Neutrophil (primary cell): ENCODE measurements at regions not wholly inside any gene's neighbourhood (a gene's known extent, or its start where the extent isn't known, plus 50 kb on each side); places are given as distances from the start of the nearest gene placed in this dataset.

Experiments
- H3K27ac ChIP-seq: fragments of 200-600 bp; sonication (generic); 2 replicates; pipeline ENCODE4 v1.5.1; 2016; ENCODE audit warnings: mild to moderate bottlenecking, moderate library complexity
- H3K27me3 ChIP-seq: fragments of 200-600 bp; sonication (generic); 2 replicates; pipeline ENCODE4 v1.6.0; 2016; ENCODE audit warnings: mild to moderate bottlenecking
- H3K36me3 ChIP-seq: fragments of 200-600 bp; sonication (generic); 2 replicates; pipeline ENCODE4 v1.5.1; 2017
- H3K4me1 ChIP-seq, 2 experiments: fragments of 200-600 bp in 1 of 2; sonication (generic) in 1 of 2; 1 replicate in 1 of 2; 2 replicates in 1 of 2; pipeline versions ENCODE4 v1.5.1 to v1.6.1; 2013 to 2016; ENCODE audit warnings: low read depth in 1 of 2, low read length in 1 of 2, mild to moderate bottlenecking in 1 of 2, moderate library complexity in 1 of 2; ENCODE audit not compliant: control insufficient read depth in 1 of 2, insufficient read depth in 1 of 2
- H3K4me3 ChIP-seq, 2 experiments: fragments of 200-600 bp in 1 of 2; sonication (generic) in 1 of 2; 1 replicate in 1 of 2; 2 replicates in 1 of 2; pipeline ENCODE4 v1.5.1; 2013 to 2016; ENCODE audit warnings: low read depth in 1 of 2, low read length in 1 of 2, mild to moderate bottlenecking in 1 of 2, moderate library complexity in 1 of 2
- H3K9me3 ChIP-seq: fragments of 200-600 bp; sonication (generic); 2 replicates; pipeline ENCODE4 v1.5.1; 2016
- TF ChIP-seq, protein P1 (sequence below): fragments of 200-600 bp; sonication (generic); IDR thresholded peaks from 2 replicates; pipeline ENCODE4 v1.5.1; 2016; ENCODE audit warnings: antibody characterized with exemption

DNA sequence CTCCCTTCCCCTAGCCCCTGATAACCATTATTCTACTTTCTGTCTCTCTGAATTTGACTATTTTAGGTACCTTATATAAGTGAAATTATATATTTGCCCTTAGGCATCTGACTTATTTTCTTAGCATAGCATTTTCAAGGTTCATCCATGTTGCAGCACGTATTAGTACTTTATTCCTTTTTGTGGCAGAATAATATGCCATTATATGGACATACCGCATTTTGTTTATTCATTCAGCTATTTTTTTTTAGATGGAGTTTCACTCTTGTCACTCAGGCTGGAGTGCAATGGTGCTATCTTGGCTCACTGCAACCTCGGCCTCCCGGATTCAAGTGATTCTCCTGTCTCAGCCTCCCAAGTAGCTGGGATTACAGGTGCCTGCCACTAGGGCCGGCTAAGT lies 326.2 kb upstream of the PLXNA2 start:
- no peaks in the 10 kb centered on the region for H3K4me1 ChIP-seq
- H3K4me3 ChIP-seq, result no peak overlapping the region
- H3K36me3 ChIP-seq, result no peaks in the 10 kb centered on the region
- H3K27ac ChIP-seq, result no peak overlapping the region
- no peaks in the 10 kb centered on the region for H3K27me3 ChIP-seq
- H3K9me3 ChIP-seq, result no peaks in the 10 kb centered on the region
- TF ChIP-seq, protein P1, sequence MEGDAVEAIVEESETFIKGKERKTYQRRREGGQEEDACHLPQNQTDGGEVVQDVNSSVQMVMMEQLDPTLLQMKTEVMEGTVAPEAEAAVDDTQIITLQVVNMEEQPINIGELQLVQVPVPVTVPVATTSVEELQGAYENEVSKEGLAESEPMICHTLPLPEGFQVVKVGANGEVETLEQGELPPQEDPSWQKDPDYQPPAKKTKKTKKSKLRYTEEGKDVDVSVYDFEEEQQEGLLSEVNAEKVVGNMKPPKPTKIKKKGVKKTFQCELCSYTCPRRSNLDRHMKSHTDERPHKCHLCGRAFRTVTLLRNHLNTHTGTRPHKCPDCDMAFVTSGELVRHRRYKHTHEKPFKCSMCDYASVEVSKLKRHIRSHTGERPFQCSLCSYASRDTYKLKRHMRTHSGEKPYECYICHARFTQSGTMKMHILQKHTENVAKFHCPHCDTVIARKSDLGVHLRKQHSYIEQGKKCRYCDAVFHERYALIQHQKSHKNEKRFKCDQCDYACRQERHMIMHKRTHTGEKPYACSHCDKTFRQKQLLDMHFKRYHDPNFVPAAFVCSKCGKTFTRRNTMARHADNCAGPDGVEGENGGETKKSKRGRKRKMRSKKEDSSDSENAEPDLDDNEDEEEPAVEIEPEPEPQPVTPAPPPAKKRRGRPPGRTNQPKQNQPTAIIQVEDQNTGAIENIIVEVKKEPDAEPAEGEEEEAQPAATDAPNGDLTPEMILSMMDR, result no peak

DNA sequence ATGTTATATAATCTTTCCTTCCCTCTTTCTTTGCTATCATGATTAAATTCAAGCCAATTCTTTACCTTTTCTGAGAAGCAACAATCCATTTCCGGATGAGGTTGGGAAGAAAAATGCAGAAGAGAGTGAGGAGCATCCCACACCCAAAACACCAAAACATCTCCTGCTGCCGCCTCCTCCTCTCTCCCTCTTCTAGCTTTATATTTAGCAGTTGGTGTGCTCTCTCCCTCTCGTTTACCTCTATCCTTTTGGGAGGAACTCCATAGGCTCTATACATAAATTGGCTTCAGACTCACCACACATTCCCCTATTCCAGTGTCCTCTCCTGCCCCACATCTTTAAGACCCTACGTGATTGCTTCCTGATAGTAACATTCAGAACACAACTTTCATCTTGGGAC lies 332.2 kb upstream of the PLXNA2 start:
- no peak overlapping the region for H3K4me3 ChIP-seq
- TF ChIP-seq, protein P1, result no peak
- H3K36me3 ChIP-seq, result no peaks in the 10 kb centered on the region
- H3K4me1 ChIP-seq, result no peaks in the 10 kb centered on the region
- no peaks in the 10 kb centered on the region for H3K27me3 ChIP-seq
- no peaks in the 10 kb centered on the region for H3K9me3 ChIP-seq
- H3K27ac ChIP-seq, result no peak overlapping the region

DNA sequence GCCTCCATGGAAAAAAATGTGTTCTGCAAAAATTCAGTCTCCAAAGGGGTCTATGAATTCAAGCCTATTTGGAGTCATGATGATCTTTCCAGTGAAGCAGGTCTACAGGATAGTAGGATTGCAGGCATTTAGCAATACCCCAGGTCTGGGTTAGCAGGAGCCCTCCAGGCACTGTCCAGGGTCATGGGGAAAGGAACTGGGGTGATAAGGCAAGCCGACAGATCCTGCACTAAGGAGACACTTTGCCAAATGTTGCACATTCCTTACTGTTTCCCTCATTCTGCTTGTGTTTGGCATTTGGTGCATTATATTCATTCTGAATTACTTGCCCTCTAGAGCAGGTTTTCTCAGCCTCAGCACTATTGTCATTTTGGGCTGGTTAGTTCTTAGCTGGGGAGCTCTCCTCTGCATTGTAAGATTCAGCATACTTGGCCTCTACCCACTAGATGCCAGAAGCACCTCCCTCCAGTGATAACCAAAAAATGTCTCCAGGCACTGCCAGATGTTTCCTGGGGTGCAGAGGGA lies 333.3 kb upstream of the PLXNA2 start:
- H3K4me3 ChIP-seq, result no peak overlapping the region
- TF ChIP-seq, protein P1, result no peak
- no peaks in the 10 kb centered on the region for H3K36me3 ChIP-seq
- no peaks in the 10 kb centered on the region for H3K9me3 ChIP-seq
- no peak overlapping the region for H3K27ac ChIP-seq
- H3K4me1 ChIP-seq, result no peaks in the 10 kb centered on the region
- H3K27me3 ChIP-seq, result no peaks in the 10 kb centered on the region

DNA sequence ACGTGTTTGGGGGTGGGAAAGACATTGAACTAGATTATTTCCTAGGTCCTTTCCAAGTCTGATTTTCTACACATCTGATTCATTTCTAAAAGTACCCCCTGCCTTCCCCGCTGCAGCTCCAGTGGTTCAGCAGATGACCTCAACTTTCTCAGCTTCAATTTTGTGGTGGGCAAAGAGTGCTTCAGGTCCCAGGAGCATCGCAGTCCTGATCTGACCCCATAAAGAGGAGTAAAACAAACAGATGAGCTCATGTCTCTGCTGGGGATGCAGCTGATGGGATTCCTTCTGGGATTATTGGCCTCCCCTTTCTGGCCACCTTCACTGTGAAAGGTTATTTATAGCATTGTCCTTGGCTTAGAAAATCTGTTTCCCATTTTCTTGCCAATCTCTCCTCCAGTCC lies 337.0 kb upstream of the PLXNA2 start:
- Histone ChIP-seq H3K9me3 (no peaks in the 10 kb centered on the region), H3K36me3 (no peaks in the 10 kb centered on the region), H3K27me3 (no peaks in the 10 kb centered on the region), H3K4me3 (no peak overlapping the region), H3K27ac (no peak overlapping the region), H3K4me1 (no peaks in the 10 kb centered on the region)
- TF ChIP-seq, protein P1, result no peak

DNA sequence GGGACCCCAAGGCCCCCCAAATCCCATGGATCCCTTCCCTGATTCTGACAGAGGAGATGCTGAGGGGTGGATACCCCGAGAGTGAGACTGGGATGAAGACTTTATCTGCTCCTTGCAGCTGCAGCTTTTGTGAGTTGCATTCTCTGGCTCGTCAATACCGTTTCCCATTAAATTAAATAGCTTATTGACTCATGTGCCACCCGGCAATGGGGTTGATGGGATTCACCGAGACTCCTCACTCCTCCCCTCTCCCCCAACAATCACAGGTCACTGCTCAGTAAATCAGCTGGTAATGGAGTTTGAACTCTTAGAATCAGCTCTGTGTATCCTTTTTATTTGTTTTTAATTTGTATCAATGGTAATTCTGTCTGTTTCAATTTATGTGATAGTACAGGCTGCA lies 337.5 kb upstream of the PLXNA2 start:
- Histone ChIP-seq H3K27ac (no peak overlapping the region), H3K36me3 (no peaks in the 10 kb centered on the region), H3K4me1 (no peaks in the 10 kb centered on the region), H3K27me3 (no peaks in the 10 kb centered on the region), H3K9me3 (no peaks in the 10 kb centered on the region), H3K4me3 (no peak overlapping the region)
- TF ChIP-seq, protein P1, result no peak

DNA sequence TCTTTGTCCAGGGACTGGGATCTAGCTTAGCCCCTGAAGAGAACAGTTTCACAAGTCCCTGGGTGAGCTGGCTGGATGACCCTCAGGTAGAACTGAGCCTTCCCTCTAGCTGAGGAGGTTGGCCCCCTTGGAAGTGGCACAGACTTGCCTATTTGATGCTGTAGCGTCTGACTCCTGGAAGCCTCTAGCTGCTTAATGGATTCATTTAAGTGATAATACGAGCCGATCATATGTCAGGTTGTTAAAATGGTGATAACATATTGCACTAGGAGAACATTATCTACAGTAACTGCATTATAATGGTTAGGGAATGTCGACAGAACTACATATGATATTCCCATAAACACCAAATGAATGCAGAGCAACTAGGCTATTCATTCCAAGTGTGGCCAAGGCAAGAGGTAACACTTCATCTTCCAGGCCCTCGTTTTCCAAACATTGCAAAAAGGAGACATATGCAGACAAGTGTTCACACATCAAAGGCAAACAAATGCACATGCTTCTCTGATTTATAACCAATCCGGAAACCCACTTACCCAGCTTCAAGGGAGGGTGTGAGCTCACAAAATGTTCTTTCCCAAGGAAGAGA lies 340.1 kb upstream of the PLXNA2 start:
- no peaks in the 10 kb centered on the region for H3K4me1 ChIP-seq
- H3K9me3 ChIP-seq, result no peaks in the 10 kb centered on the region

More for the DNA sequence above, 340.1 kb upstream of the PLXNA2 start:
- Histone ChIP-seq H3K27ac (no peak overlapping the region), H3K4me3 (no peak overlapping the region), H3K36me3 (no peaks in the 10 kb centered on the region), H3K27me3 (no peaks in the 10 kb centered on the region)
- TF ChIP-seq, protein P1, result no peak
